ENCODE measurements at regions not wholly inside any gene's neighbourhood (a gene's known extent, or its start where the extent isn't known, plus 50 kb on each side); places are given as distances from the start of the nearest gene placed in this dataset.

GRCh38 chr20:18886756-18887155 lies 73.2 kb downstream of the SCP2D1 start:
- TF ChIP-seq POLR2AphosphoS5 (IDR thresholded peaks at IDR 0.05; ENCODE audit: borderline replicate concordance, low read depth, low read length) = no peak
- no peak for TF ChIP-seq EZH2 (IDR thresholded peaks at IDR 0.05)
- no peak for TF ChIP-seq FOXP2 (optimal IDR thresholded peaks at IDR 0.05; ENCODE audit: control extremely low read depth, extremely low read length, insufficient read depth)
